Fibroblast of skin of abdomen (primary cell): ENCODE measurements at regions not wholly inside any gene's neighbourhood (a gene's known extent, or its start where the extent isn't known, plus 50 kb on each side); places are given as distances from the start of the nearest gene placed in this dataset.
"Not testable (repeated sequence)": the region's sequence is repeated elsewhere in the genome, so short reads cannot be mapped to it uniquely, and the experiment has no call there.

Source experiments
- DNase-seq: peaks from one replicate; pipeline ENCODE4 v3.0.0-alpha.2; 2013

- DNase-seq: not testable (repeated sequence)
Observed at GRCh38 chr2:111291566-111291965, 170.9 kb downstream of the BCL2L11 start.

- DNase-seq: not testable (repeated sequence)
Observed at GRCh38 chr2:111292232-111292968, 171.7 kb downstream of the BCL2L11 start.

- not testable (repeated sequence) for DNase-seq
Observed at GRCh38 chr2:111294699-111295098, 174.0 kb downstream of the BCL2L11 start.

GRCh38 chr2:111296122-111296804 lies 175.5 kb downstream of the BCL2L11 start:
- not testable (repeated sequence) for DNase-seq

GRCh38 chr2:111297128-111297527 lies 176.4 kb downstream of the BCL2L11 start:
- DNase-seq: not testable (repeated sequence)

- not testable (repeated sequence) for DNase-seq
Observed at GRCh38 chr2:111298927-111299326, 178.2 kb downstream of the BCL2L11 start.

GRCh38 chr2:111299635-111300034 lies 178.9 kb downstream of the BCL2L11 start:
- DNase-seq: not testable (repeated sequence)

- not testable (repeated sequence) for DNase-seq
Observed at GRCh38 chr2:111301677-111302076, 181.0 kb downstream of the BCL2L11 start.

- DNase-seq: not testable (repeated sequence)
Observed at GRCh38 chr2:111302397-111303218, 181.9 kb downstream of the BCL2L11 start.

- DNase-seq: not testable (repeated sequence)
Observed at GRCh38 chr2:111307302-111307701, 186.6 kb downstream of the BCL2L11 start.

- not testable (repeated sequence) for DNase-seq
Observed at GRCh38 chr2:111309231-111310075, 188.7 kb downstream of the BCL2L11 start.

GRCh38 chr2:111310395-111310794 lies 189.7 kb downstream of the BCL2L11 start:
- DNase-seq: not testable (repeated sequence)

GRCh38 chr2:111311568-111311967 lies 190.9 kb downstream of the BCL2L11 start:
- DNase-seq: not testable (repeated sequence)

- DNase-seq: peak; percentile 75
Observed at GRCh38 chr2:111312897-111313607, 192.3 kb downstream of the BCL2L11 start.

- DNase-seq: not testable (repeated sequence)
Observed at GRCh38 chr2:111313711-111314110, 193.0 kb downstream of the BCL2L11 start.

GRCh38 chr2:111315188-111315917 lies 194.6 kb downstream of the BCL2L11 start:
- DNase-seq: not testable (repeated sequence)

GRCh38 chr2:111316221-111316741 lies 195.6 kb downstream of the BCL2L11 start:
- not testable (repeated sequence) for DNase-seq

- not testable (repeated sequence) for DNase-seq
Observed at GRCh38 chr2:111316881-111317549, 196.3 kb downstream of the BCL2L11 start.

GRCh38 chr2:111319552-111319951 lies 198.8 kb downstream of the BCL2L11 start:
- DNase-seq: not testable (repeated sequence)

GRCh38 chr2:111320264-111320663 lies 199.6 kb downstream of the BCL2L11 start:
- DNase-seq: not testable (repeated sequence)
